DMS153 treated with DMSO at 0.1 percent for 48 hours (cell line): ENCODE measurements at regions not wholly inside any gene's neighbourhood (a gene's known extent, or its start where the extent isn't known, plus 50 kb on each side); places are given as distances from the start of the nearest gene placed in this dataset.

Experiments
- DNase-seq: peaks from one replicate; lab custom pipeline; 2025; ENCODE audit not compliant: unreplicated experiment; lab: John Stamatoyannopoulos, UW

- DNase-seq = no peak
Measured at GRCh38 chr1:226489718-226490425, 58.7 kb upstream of the STUM start.

GRCh38 chr1:226490426-226490809 is 58.1 kb upstream of the STUM start:
- DNase-seq = no peak

GRCh38 chr1:226491093-226491850 is 57.3 kb upstream of the STUM start:
- DNase-seq = no peak

- DNase-seq = no peak
Measured at GRCh38 chr1:226492426-226493137, 56.0 kb upstream of the STUM start.

- DNase-seq = no peak
Measured at GRCh38 chr1:226494092-226494609, 54.4 kb upstream of the STUM start.

GRCh38 chr1:226495716-226496115 is 52.8 kb upstream of the STUM start:
- DNase-seq = no peak

- peak; percentile 22 for DNase-seq
Measured at GRCh38 chr1:226496453-226497015, 52.0 kb upstream of the STUM start.

GRCh38 chr1:226497276-226497833 is 51.2 kb upstream of the STUM start:
- DNase-seq = no peak

GRCh38 chr1:226497991-226498639 is 50.4 kb upstream of the STUM start:
- no peak for DNase-seq

GRCh38 chr1:226498640-226499008 is 49.9 kb upstream of the STUM start:
- no peak for DNase-seq
